IMR-90 (cell line): ENCODE measurements at regions not wholly inside any gene's neighbourhood (a gene's known extent, or its start where the extent isn't known, plus 50 kb on each side); places are given as distances from the start of the nearest gene placed in this dataset.

Experiments used
- ATAC-seq: fragments of 200-7000 bp; cut with Tn5 transposase; 2 replicates; pipeline ENCODE4 v1.9.1; 2020; ENCODE audit warnings: low read depth, mild to moderate bottlenecking, moderate library complexity
- BruUV-seq: library from RNA; stranded (reverse); fragments of 400-500 nt; replicated peaks from 2 replicates; lab custom pipeline; 2021; lab: Mats Ljungman, UMichigan
- CTCF ChIA-PET: fragments of 300-600 bp; formaldehyde crosslinking; extraction: SDS; loops from one replicate; lab custom pipeline; 2021; ENCODE audit warnings: antibody characterized with exemption; lab: Yijun Ruan, JAX
- POLR2A ChIA-PET: fragments of 300-600 bp; sonication (Branson Sonifier 250); formaldehyde crosslinking; loops from one replicate; lab custom pipeline; 2022; ENCODE audit warnings: antibody characterized with exemption; ENCODE audit not compliant: unreplicated experiment; lab: Charles Lee
- DNase-seq: peaks from one replicate; pipeline ENCODE4 v3.0.0; 2013
- H2AFZ ChIP-seq: replicated peaks from 2 replicates; pipeline ENCODE3; 2013; ENCODE audit warnings: low read length, mild to moderate bottlenecking; ENCODE audit not compliant: poor library complexity
- H2AK5ac ChIP-seq: 2 replicates; pipeline ENCODE4 v1.6.1; 2013; ENCODE audit warnings: low read depth, low read length, inconsistent platforms
- H2AK9ac ChIP-seq: replicated peaks from 2 replicates; pipeline ENCODE3; 2013; ENCODE audit warnings: mild to moderate bottlenecking, low read depth, low read length, moderate library complexity; ENCODE audit not compliant: poor library complexity
- H2BK120ac ChIP-seq: 2 replicates; pipeline ENCODE4 v1.6.1; 2013; ENCODE audit warnings: low read depth, low read length, inconsistent platforms
- H2BK15ac ChIP-seq: 3 replicates; pipeline ENCODE4 v1.6.1; 2013; ENCODE audit warnings: low read depth, low read length, inconsistent platforms
- H2BK20ac ChIP-seq: 2 replicates; pipeline ENCODE4 v1.6.1; 2013; ENCODE audit warnings: low read depth, mild to moderate bottlenecking, inconsistent platforms, low read length, moderate library complexity
- H2BK5ac ChIP-seq: 2 replicates; pipeline ENCODE4 v1.6.1; 2013; ENCODE audit warnings: mild to moderate bottlenecking, low read depth, low read length, inconsistent platforms; ENCODE audit not compliant: poor library complexity, severe bottlenecking
- H3K14ac ChIP-seq: replicated peaks from 2 replicates; pipeline ENCODE4 v1.6.1; 2013; ENCODE audit warnings: low read depth, low read length, inconsistent platforms
- H3K18ac ChIP-seq: 2 replicates; pipeline ENCODE4 v1.6.1; 2013; ENCODE audit warnings: low read depth, low read length, control low read depth
- H3K23ac ChIP-seq: 2 replicates; pipeline ENCODE4 v1.6.1; 2013; ENCODE audit warnings: low read depth, low read length, inconsistent platforms
- H3K27ac ChIP-seq: 2 replicates; pipeline ENCODE4 v1.5.1; 2013; ENCODE audit warnings: mild to moderate bottlenecking, control low read depth, low read length; ENCODE audit not compliant: insufficient read depth
- H3K27me3 ChIP-seq: 2 replicates; pipeline ENCODE4 v1.6.1; 2013; ENCODE audit warnings: low read length; ENCODE audit not compliant: control insufficient read depth, insufficient read depth
- H3K36me3 ChIP-seq: 2 replicates; pipeline ENCODE4 v1.6.1; 2013; ENCODE audit warnings: low read length, mixed read lengths; ENCODE audit not compliant: control insufficient read depth, insufficient read depth
- H3K4ac ChIP-seq: 2 replicates; pipeline ENCODE4 v1.6.1; 2013; ENCODE audit warnings: low read depth, low read length, inconsistent platforms
- H3K4me1 ChIP-seq: 2 replicates; pipeline ENCODE4 v1.6.1; 2013; ENCODE audit warnings: low read length, mixed read lengths; ENCODE audit not compliant: control insufficient read depth, insufficient read depth
- H3K4me2 ChIP-seq: 2 replicates; pipeline ENCODE4 v1.6.1; 2013; ENCODE audit warnings: low read depth, mild to moderate bottlenecking, control low read depth, low read length, moderate library complexity
- H3K4me3 ChIP-seq: 2 replicates; pipeline ENCODE4 v1.5.1; 2013; ENCODE audit warnings: low read depth, mild to moderate bottlenecking, control low read depth, low read length, moderate library complexity; ENCODE audit not compliant: insufficient read depth
- H3K56ac ChIP-seq: 2 replicates; pipeline ENCODE4 v1.6.1; 2013; ENCODE audit warnings: low read length, inconsistent platforms; ENCODE audit not compliant: insufficient read depth; ENCODE audit errors: extremely low read depth
- H3K79me1 ChIP-seq, 2 experiments: 2 replicates each; pipeline ENCODE4 v1.6.1; 2013; ENCODE audit warnings: low read length in 2 of 2, inconsistent platforms in 1 of 2, low read depth in 1 of 2
- H3K9ac ChIP-seq: 2 replicates; pipeline ENCODE4 v1.6.1; 2013; ENCODE audit warnings: low read depth, low read length, control low read depth
- H3K9me1 ChIP-seq: 2 replicates; pipeline ENCODE4 v1.6.1; 2013; ENCODE audit warnings: low read length, inconsistent platforms; ENCODE audit not compliant: insufficient read depth
- H3K9me3 ChIP-seq: 2 replicates; pipeline ENCODE4 v1.6.1; 2013; ENCODE audit warnings: low read length; ENCODE audit not compliant: control insufficient read depth, insufficient read depth
- H4K20me1 ChIP-seq: 2 replicates; pipeline ENCODE4 v1.6.1; 2013; ENCODE audit warnings: low read length, inconsistent platforms; ENCODE audit not compliant: insufficient read depth
- H4K5ac ChIP-seq: 2 replicates; pipeline ENCODE4 v1.6.1; 2013; ENCODE audit warnings: mild to moderate bottlenecking, low read depth, low read length, control low read depth
- H4K8ac ChIP-seq, 2 experiments: 2 replicates each; pipeline ENCODE4 v1.6.1; 2013; ENCODE audit warnings: low read depth in 2 of 2, low read length in 2 of 2, control low read depth in 1 of 2, inconsistent platforms in 1 of 2
- H4K91ac ChIP-seq: 2 replicates; pipeline ENCODE4 v1.6.1; 2013; ENCODE audit warnings: low read depth, low read length, inconsistent platforms; ENCODE audit not compliant: insufficient read depth
- BHLHE40 ChIP-seq: fragments of 150-350 bp; IDR thresholded peaks from 2 replicates; pipeline ENCODE4 v1.6.1; 2016; ENCODE audit warnings: mild to moderate bottlenecking, low read depth, low read length
- CHD1 ChIP-seq: IDR thresholded peaks from 2 replicates; pipeline ENCODE4 v1.6.1; 2012; ENCODE audit warnings: low read depth, low read length, improper control_type of control experiment
- FOS ChIP-seq: fragments of 150-350 bp; IDR thresholded peaks from 2 replicates; pipeline ENCODE4 v1.6.1; 2016; ENCODE audit warnings: low read depth, low read length
- MAFK ChIP-seq: IDR thresholded peaks from 2 replicates; pipeline ENCODE4 v1.6.1; 2012; ENCODE audit warnings: low read depth, low read length, improper control_type of control experiment
- MXI1 ChIP-seq: IDR thresholded peaks from 2 replicates; pipeline ENCODE4 v1.6.1; 2012; ENCODE audit warnings: low read depth, mild to moderate bottlenecking, low read length, moderate library complexity, borderline replicate concordance
- NFE2L2 ChIP-seq: fragments of 150-350 bp; IDR thresholded peaks from 2 replicates; pipeline ENCODE4 v1.6.1; 2016; ENCODE audit warnings: low read depth, mild to moderate bottlenecking, low read length
- POLR2A ChIP-seq: IDR thresholded peaks from 2 replicates; pipeline ENCODE4 v1.6.1; 2012; ENCODE audit warnings: mild to moderate bottlenecking, low read depth, low read length
- RAD21 ChIP-seq: IDR thresholded peaks from 2 replicates; pipeline ENCODE4 v1.6.1; 2012; ENCODE audit warnings: low read length, improper control_type of control experiment
- RCOR1 ChIP-seq: IDR thresholded peaks from 2 replicates; pipeline ENCODE4 v1.6.1; 2012; ENCODE audit warnings: mild to moderate bottlenecking, low read length, improper control_type of control experiment; ENCODE audit not compliant: insufficient replicate concordance
- RFX5 ChIP-seq: IDR thresholded peaks from 2 replicates; pipeline ENCODE4 v1.8.0; 2012; ENCODE audit warnings: low read depth, mild to moderate bottlenecking, low read length, moderate library complexity
- SMC3 ChIP-seq: fragments of 150-350 bp; IDR thresholded peaks from 2 replicates; pipeline ENCODE4 v1.6.1; 2016; ENCODE audit warnings: low read depth, mild to moderate bottlenecking, antibody characterized with exemption, low read length, moderate library complexity
- WGBS, 2 experiments: methylation state at CpG; one replicate each; pipeline versions ENCODE4 v1.1.5 to v1.1.7; 2013; ENCODE audit warnings: missing lambda C conversion rate in 2 of 2; ENCODE audit not compliant: insufficient read length in 1 of 2; ENCODE audit errors: extremely low coverage in 2 of 2; 5-methylcytosine and 5-hydroxymethylcytosine counted together
- dilution Hi-C: fragments of 300-500 bp; cut with HindIII; formaldehyde crosslinking; loops from one replicate; pipeline ENCODE4 v1.14.3; 2018; ENCODE audit warnings: low sequenced_read_pairs; ENCODE audit not compliant: unreplicated experiment
- in situ Hi-C: fragments of 300-500 bp; cut with MboI; formaldehyde crosslinking; loops from 3 replicates; pipeline ENCODE4 v1.14.3; 2019; ENCODE audit warnings: low sequenced_read_pairs, inconsistent platforms, mixed read lengths
- intact Hi-C: fragments of 100-400 bp; cut with micrococcal nuclease; formaldehyde crosslinking; loops from 2 replicates; pipeline ENCODE4 v1.10.0; 2022
- TF ChIP-seq, protein P1 (sequence below): conservative IDR thresholded peaks from 2 replicates; pipeline ENCODE4 v1.5.1; 2012; ENCODE audit warnings: mild to moderate bottlenecking, low read depth, low read length, improper control_type of control experiment
- TF ChIP-seq, protein P2 (sequence below): fragments of 150-350 bp; IDR thresholded peaks from 2 replicates; pipeline ENCODE4 v1.6.1; 2017; ENCODE audit warnings: mild to moderate bottlenecking, antibody characterized with exemption, low read length, low read depth
- TF ChIP-seq, protein P3 (sequence below): fragments of 150-350 bp; IDR thresholded peaks from 2 replicates; pipeline ENCODE4 v1.6.1; 2016; ENCODE audit warnings: low read depth, mild to moderate bottlenecking, low read length, moderate library complexity, borderline replicate concordance

DNA sequence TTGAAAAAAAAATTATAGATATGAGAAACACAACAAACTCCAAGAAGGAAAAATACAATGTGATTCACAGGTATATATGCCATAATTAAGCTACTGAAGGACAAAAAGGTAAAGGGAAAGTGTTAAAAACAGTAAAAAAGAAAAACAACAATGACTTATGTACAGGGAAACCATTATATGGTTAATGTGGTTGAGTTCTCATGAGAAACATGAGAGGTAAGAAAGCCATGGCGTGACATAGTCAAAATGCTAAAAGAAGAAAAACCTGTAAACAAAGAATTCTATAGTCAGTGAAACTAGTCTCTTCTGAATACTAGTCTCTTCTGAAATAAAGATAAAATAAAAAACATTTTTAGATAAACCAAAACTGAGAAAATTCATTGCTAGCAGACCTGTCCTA is 109.1 kb downstream of the NEDD1 start:
- intact Hi-C loops: no loop called here
- TF ChIP-seq BHLHE40 (no peak), MAFK (no peak), RAD21 (no peak), FOS (no peak), SMC3 (no peak), POLR2A (no peak), MXI1 (no peak), RCOR1 (no peak), NFE2L2 (no peak), CHD1 (no peak), RFX5 (no peak)
- TF ChIP-seq, protein P1, sequence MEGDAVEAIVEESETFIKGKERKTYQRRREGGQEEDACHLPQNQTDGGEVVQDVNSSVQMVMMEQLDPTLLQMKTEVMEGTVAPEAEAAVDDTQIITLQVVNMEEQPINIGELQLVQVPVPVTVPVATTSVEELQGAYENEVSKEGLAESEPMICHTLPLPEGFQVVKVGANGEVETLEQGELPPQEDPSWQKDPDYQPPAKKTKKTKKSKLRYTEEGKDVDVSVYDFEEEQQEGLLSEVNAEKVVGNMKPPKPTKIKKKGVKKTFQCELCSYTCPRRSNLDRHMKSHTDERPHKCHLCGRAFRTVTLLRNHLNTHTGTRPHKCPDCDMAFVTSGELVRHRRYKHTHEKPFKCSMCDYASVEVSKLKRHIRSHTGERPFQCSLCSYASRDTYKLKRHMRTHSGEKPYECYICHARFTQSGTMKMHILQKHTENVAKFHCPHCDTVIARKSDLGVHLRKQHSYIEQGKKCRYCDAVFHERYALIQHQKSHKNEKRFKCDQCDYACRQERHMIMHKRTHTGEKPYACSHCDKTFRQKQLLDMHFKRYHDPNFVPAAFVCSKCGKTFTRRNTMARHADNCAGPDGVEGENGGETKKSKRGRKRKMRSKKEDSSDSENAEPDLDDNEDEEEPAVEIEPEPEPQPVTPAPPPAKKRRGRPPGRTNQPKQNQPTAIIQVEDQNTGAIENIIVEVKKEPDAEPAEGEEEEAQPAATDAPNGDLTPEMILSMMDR: no peak
- TF ChIP-seq, protein P2, sequence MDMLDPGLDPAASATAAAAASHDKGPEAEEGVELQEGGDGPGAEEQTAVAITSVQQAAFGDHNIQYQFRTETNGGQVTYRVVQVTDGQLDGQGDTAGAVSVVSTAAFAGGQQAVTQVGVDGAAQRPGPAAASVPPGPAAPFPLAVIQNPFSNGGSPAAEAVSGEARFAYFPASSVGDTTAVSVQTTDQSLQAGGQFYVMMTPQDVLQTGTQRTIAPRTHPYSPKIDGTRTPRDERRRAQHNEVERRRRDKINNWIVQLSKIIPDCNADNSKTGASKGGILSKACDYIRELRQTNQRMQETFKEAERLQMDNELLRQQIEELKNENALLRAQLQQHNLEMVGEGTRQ: no peak
- TF ChIP-seq, protein P3, sequence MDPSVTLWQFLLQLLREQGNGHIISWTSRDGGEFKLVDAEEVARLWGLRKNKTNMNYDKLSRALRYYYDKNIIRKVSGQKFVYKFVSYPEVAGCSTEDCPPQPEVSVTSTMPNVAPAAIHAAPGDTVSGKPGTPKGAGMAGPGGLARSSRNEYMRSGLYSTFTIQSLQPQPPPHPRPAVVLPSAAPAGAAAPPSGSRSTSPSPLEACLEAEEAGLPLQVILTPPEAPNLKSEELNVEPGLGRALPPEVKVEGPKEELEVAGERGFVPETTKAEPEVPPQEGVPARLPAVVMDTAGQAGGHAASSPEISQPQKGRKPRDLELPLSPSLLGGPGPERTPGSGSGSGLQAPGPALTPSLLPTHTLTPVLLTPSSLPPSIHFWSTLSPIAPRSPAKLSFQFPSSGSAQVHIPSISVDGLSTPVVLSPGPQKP: no peak
- no peak overlapping the region for H2AK5ac ChIP-seq
- no peaks in the 10 kb centered on the region for H3K27me3 ChIP-seq
- H3K79me1 ChIP-seq: no peaks in the 10 kb centered on the region
- no peaks in the 10 kb centered on the region for H3K4me1 ChIP-seq
- dilution Hi-C loops: no loop called here
- H3K4me2 ChIP-seq: no peak overlapping the region
- no peak overlapping the region for H3K14ac ChIP-seq
- no peak overlapping the region for H2BK120ac ChIP-seq
- H3K9me3 ChIP-seq: no peaks in the 10 kb centered on the region
- H3K4me3 ChIP-seq: no peak overlapping the region
- H3K18ac ChIP-seq: no peak overlapping the region
- no peaks in the 10 kb centered on the region for H4K20me1 ChIP-seq
- WGBS, 2 experiments: no CpG with 5 or more reads among the region's 1 CpG
- in situ Hi-C loops: no loop called here
- H4K91ac ChIP-seq: no peak overlapping the region
- no peak overlapping the region for H2AFZ ChIP-seq
- H3K27ac ChIP-seq: no peak overlapping the region
- H2AK9ac ChIP-seq: no peak overlapping the region
- no peak overlapping the region for H2BK5ac ChIP-seq
- BruUV-seq: no TSS peak
- H4K8ac ChIP-seq: no peak overlapping the region
- no peak overlapping the region for H2BK20ac ChIP-seq
- ATAC-seq: no peak
- no peak overlapping the region for H2BK15ac ChIP-seq
- H3K4ac ChIP-seq: no peak overlapping the region
- H3K56ac ChIP-seq: no peak overlapping the region
- ChIA-PET POLR2A (no interaction called here), CTCF (no interaction called here)
- no peaks in the 10 kb centered on the region for H3K9me1 ChIP-seq
- no peak for DNase-seq
- no peak overlapping the region for H3K9ac ChIP-seq
- H3K23ac ChIP-seq: no peak overlapping the region
- H4K5ac ChIP-seq: no peak overlapping the region
- H3K36me3 ChIP-seq: no peaks in the 10 kb centered on the region
